ENCODE measurements at regions not wholly inside any gene's neighbourhood (a gene's known extent, or its start where the extent isn't known, plus 50 kb on each side); places are given as distances from the start of the nearest gene placed in this dataset.

DNA sequence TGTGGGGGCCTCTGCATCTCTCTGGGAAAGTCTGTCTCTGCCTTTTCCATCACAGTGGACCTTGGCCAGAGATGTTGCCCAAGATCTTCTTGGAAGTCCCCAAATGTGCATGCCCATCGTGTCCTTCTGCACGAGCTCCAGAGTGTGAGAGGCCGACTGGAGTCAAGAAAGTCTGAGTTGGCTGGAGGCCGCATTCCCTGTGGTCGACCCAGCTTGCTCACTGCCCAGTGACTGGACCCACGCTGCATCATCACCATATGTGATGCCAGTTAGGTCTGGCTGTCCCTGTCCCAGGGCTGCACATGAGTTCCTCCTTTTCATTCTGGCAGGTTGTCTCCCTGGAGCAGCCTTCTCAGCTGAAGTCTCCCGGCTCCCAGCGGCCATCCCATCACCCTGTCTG is 93.8 kb downstream of the ARL4C start:
- Mint-ChIP-seq H3K36me3 (ENCODE audit: low read depth) (no peaks in the 10 kb centered on the region), H3K27me3 (ENCODE audit: insufficient read depth, low read depth, poor library complexity) (peaks cover 7% of the 10 kb centered on the region), H3K4me1 (no peaks in the 10 kb centered on the region), H3K4me3 (no peak overlapping the region), H3K9me3 (no peaks in the 10 kb centered on the region), H3K27ac (no peak overlapping the region)
- Histone ChIP-seq H3K79me2 (replicated peaks; ENCODE audit: insufficient read depth) (no peaks in the 10 kb centered on the region), H4K20me1 (replicated peaks; ENCODE audit: insufficient read depth) (no peaks in the 10 kb centered on the region), H3K27ac (ENCODE audit: low read depth) (no peak overlapping the region), H3F3A (replicated peaks; ENCODE audit: low read depth) (no peaks in the 10 kb centered on the region), H2AFZ (no peak overlapping the region), H3K4me3 (no peak overlapping the region), H3K36me3 (ENCODE audit: insufficient read depth) (no peaks in the 10 kb centered on the region), H3K4me2 (no peak overlapping the region), H3K4me1 (ENCODE audit: insufficient read depth) (no peaks in the 10 kb centered on the region), H3K9me2 (ENCODE audit: insufficient read depth) (no peaks in the 10 kb centered on the region), H3K27me3 (ENCODE audit: insufficient read depth) (no peaks in the 10 kb centered on the region)
- ATAC-seq, result no peak
- TF ChIP-seq, protein P1, sequence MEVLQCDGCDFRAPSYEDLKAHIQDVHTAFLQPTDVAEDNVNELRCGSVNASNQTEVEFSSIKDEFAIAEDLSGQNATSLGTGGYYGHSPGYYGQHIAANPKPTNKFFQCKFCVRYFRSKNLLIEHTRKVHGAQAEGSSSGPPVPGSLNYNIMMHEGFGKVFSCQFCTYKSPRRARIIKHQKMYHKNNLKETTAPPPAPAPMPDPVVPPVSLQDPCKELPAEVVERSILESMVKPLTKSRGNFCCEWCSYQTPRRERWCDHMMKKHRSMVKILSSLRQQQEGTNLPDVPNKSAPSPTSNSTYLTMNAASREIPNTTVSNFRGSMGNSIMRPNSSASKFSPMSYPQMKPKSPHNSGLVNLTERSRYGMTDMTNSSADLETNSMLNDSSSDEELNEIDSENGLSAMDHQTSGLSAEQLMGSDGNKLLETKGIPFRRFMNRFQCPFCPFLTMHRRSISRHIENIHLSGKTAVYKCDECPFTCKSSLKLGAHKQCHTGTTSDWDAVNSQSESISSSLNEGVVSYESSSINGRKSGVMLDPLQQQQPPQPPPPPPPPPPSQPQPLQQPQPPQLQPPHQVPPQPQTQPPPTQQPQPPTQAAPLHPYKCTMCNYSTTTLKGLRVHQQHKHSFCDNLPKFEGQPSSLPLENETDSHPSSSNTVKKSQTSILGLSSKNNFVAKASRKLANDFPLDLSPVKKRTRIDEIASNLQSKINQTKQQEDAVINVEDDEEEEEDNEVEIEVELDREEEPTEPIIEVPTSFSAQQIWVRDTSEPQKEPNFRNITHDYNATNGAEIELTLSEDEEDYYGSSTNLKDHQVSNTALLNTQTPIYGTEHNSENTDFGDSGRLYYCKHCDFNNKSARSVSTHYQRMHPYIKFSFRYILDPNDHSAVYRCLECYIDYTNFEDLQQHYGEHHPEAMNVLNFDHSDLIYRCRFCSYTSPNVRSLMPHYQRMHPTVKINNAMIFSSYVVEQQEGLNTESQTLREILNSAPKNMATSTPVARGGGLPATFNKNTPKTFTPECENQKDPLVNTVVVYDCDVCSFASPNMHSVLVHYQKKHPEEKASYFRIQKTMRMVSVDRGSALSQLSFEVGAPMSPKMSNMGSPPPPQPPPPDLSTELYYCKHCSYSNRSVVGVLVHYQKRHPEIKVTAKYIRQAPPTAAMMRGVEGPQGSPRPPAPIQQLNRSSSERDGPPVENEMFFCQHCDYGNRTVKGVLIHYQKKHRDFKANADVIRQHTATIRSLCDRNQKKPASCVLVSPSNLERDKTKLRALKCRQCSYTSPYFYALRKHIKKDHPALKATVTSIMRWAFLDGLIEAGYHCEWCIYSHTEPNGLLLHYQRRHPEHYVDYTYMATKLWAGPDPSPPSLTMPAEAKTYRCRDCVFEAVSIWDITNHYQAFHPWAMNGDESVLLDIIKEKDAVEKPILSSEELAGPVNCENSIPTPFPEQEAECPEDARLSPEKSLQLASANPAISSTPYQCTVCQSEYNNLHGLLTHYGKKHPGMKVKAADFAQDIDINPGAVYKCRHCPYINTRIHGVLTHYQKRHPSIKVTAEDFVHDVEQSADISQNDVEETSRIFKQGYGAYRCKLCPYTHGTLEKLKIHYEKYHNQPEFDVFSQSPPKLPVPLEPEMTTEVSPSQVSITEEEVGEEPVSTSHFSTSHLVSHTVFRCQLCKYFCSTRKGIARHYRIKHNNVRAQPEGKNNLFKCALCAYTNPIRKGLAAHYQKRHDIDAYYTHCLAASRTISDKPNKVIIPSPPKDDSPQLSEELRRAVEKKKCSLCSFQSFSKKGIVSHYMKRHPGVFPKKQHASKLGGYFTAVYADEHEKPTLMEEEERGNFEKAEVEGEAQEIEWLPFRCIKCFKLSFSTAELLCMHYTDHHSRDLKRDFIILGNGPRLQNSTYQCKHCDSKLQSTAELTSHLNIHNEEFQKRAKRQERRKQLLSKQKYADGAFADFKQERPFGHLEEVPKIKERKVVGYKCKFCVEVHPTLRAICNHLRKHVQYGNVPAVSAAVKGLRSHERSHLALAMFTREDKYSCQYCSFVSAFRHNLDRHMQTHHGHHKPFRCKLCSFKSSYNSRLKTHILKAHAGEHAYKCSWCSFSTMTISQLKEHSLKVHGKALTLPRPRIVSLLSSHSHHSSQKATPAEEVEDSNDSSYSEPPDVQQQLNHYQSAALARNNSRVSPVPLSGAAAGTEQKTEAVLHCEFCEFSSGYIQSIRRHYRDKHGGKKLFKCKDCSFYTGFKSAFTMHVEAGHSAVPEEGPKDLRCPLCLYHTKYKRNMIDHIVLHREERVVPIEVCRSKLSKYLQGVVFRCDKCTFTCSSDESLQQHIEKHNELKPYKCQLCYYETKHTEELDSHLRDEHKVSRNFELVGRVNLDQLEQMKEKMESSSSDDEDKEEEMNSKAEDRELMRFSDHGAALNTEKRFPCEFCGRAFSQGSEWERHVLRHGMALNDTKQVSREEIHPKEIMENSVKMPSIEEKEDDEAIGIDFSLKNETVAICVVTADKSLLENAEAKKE (CRISPR knock-in tag; IDR thresholded peaks at IDR 0.05), result no peak
- no peak for DNase-seq (ENCODE audit: low spot score)

DNA sequence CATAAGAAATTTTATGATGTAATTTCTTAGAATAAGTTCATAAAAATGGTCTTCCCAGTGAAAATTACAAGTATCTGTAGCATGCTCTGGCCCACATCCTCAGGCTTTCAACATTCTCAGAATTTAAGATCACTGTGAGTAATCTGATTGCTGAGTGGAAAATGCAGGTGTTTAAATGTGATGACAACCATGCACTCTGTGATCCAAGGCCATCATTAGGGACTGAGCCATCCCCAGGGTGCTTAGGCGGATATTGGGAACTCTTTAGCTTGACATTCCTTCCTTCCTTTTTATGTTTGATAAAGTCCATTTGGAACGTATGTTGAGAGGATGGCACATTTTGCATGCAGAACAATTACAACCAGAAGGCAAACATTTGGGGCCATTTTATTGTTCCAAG is 95.5 kb downstream of the ARL4C start:
- Histone ChIP-seq H3K36me3 (ENCODE audit: insufficient read depth) (no peaks in the 10 kb centered on the region), H3K27me3 (ENCODE audit: insufficient read depth) (no peaks in the 10 kb centered on the region), H3K27ac (ENCODE audit: low read depth) (no peak overlapping the region), H3K9me2 (ENCODE audit: insufficient read depth) (no peaks in the 10 kb centered on the region), H3K4me3 (no peak overlapping the region), H3K79me2 (replicated peaks; ENCODE audit: insufficient read depth) (no peaks in the 10 kb centered on the region), H4K20me1 (replicated peaks; ENCODE audit: insufficient read depth) (no peaks in the 10 kb centered on the region), H3K4me1 (ENCODE audit: insufficient read depth) (no peaks in the 10 kb centered on the region), H3F3A (replicated peaks; ENCODE audit: low read depth) (no peaks in the 10 kb centered on the region), H2AFZ (no peak overlapping the region), H3K4me2 (no peak overlapping the region)
- Mint-ChIP-seq H3K4me3 (no peak overlapping the region), H3K27me3 (ENCODE audit: insufficient read depth, low read depth, poor library complexity) (peaks cover 4% of the 10 kb centered on the region), H3K27ac (no peak overlapping the region), H3K4me1 (no peaks in the 10 kb centered on the region), H3K9me3 (no peaks in the 10 kb centered on the region), H3K36me3 (ENCODE audit: low read depth) (no peaks in the 10 kb centered on the region)
- DNase-seq (ENCODE audit: low spot score) (no peak), ATAC-seq (no peak)
- TF ChIP-seq, protein P2, sequence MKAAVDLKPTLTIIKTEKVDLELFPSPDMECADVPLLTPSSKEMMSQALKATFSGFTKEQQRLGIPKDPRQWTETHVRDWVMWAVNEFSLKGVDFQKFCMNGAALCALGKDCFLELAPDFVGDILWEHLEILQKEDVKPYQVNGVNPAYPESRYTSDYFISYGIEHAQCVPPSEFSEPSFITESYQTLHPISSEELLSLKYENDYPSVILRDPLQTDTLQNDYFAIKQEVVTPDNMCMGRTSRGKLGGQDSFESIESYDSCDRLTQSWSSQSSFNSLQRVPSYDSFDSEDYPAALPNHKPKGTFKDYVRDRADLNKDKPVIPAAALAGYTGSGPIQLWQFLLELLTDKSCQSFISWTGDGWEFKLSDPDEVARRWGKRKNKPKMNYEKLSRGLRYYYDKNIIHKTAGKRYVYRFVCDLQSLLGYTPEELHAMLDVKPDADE (IDR thresholded peaks at IDR 0.05), result no peak
- TF ChIP-seq JUNB (IDR thresholded peaks at IDR 0.05; ENCODE audit: unreplicated experiment), result no peak
- TF ChIP-seq POLR2AphosphoS5 (IDR thresholded peaks at IDR 0.05; ENCODE audit: low read depth), result no peak
- TF ChIP-seq, protein P3, sequence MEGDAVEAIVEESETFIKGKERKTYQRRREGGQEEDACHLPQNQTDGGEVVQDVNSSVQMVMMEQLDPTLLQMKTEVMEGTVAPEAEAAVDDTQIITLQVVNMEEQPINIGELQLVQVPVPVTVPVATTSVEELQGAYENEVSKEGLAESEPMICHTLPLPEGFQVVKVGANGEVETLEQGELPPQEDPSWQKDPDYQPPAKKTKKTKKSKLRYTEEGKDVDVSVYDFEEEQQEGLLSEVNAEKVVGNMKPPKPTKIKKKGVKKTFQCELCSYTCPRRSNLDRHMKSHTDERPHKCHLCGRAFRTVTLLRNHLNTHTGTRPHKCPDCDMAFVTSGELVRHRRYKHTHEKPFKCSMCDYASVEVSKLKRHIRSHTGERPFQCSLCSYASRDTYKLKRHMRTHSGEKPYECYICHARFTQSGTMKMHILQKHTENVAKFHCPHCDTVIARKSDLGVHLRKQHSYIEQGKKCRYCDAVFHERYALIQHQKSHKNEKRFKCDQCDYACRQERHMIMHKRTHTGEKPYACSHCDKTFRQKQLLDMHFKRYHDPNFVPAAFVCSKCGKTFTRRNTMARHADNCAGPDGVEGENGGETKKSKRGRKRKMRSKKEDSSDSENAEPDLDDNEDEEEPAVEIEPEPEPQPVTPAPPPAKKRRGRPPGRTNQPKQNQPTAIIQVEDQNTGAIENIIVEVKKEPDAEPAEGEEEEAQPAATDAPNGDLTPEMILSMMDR (conservative IDR thresholded peaks at IDR 0.05; ENCODE audit: low read depth in 2 of 2), result no peak
- TF ChIP-seq EZH2phosphoT487 (IDR thresholded peaks at IDR 0.05; ENCODE audit: unreplicated experiment), result no peak
